Stomach smooth muscle (tissue), 2 donors: ENCODE measurements at regions not wholly inside any gene's neighbourhood (a gene's known extent, or its start where the extent isn't known, plus 50 kb on each side); places are given as distances from the start of the nearest gene placed in this dataset.
A peak's percentile ranks its signal among the peaks of the same experiment; 100 is the strongest.

Experiments
- H3K27ac ChIP-seq: one replicate; pipeline ENCODE4 v1.7.0; 2013; ENCODE audit warnings: mild to moderate bottlenecking, low read length, inconsistent platforms
- H3K27me3 ChIP-seq, 2 donors: one replicate each; pipeline ENCODE4 v1.7.0; 2013; ENCODE audit warnings: low read length in 2 of 2; ENCODE audit not compliant: insufficient read depth in 2 of 2, control insufficient read depth in 1 of 2
- H3K36me3 ChIP-seq, 2 donors: one replicate each; pipeline ENCODE4 v1.7.0; 2013; ENCODE audit warnings: low read length in 2 of 2; ENCODE audit not compliant: control insufficient read depth in 2 of 2, insufficient read depth in 2 of 2
- H3K4me1 ChIP-seq: one replicate; pipeline ENCODE4 v1.7.0; 2013; ENCODE audit warnings: low read length; ENCODE audit not compliant: control insufficient read depth, insufficient read depth
- H3K4me3 ChIP-seq, 2 donors: one replicate each; pipeline ENCODE4 v1.7.0; 2013; ENCODE audit warnings: low read length in 2 of 2
- H3K9ac ChIP-seq, 2 donors: one replicate each; pipeline ENCODE4 v1.7.0; 2013; ENCODE audit warnings: low read length in 2 of 2, mild to moderate bottlenecking in 1 of 2
- H3K9me3 ChIP-seq, 2 donors: one replicate each; pipeline ENCODE4 v1.7.0; 2013; ENCODE audit warnings: low read length in 2 of 2; ENCODE audit not compliant: control insufficient read depth in 2 of 2
- donor health status: healthy.
- donor health status: Pancreatic carcinoma.

DNA sequence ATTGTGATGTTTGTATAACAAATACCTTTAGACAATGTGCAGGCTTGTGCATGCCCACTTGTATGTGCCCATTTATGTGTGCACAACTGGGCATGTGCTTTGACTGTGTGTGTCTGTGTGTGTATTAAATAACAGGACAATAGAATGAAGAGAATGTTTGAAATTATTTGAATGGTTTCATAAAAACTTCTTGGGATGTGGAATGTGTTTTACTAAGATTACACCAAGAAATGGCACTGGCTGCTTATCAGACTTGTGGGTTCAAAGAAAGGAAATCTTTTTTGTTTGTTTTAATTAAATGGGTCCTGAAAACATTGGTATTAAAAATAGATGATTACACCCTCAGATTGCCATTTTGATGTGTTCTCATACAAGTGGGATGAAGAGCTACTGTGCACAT lies 191.6 kb upstream of the CCN2 start:
- H3K9ac ChIP-seq = no peak overlapping the region
- no peak overlapping the region for H3K4me3 ChIP-seq
- H3K27me3 ChIP-seq = no peaks in the 10 kb centered on the region
- H3K9me3 ChIP-seq = no peaks in the 10 kb centered on the region
- no peaks in the 10 kb centered on the region for H3K4me1 ChIP-seq
- no peaks in the 10 kb centered on the region for H3K36me3 ChIP-seq
- no peak overlapping the region for H3K27ac ChIP-seq

DNA sequence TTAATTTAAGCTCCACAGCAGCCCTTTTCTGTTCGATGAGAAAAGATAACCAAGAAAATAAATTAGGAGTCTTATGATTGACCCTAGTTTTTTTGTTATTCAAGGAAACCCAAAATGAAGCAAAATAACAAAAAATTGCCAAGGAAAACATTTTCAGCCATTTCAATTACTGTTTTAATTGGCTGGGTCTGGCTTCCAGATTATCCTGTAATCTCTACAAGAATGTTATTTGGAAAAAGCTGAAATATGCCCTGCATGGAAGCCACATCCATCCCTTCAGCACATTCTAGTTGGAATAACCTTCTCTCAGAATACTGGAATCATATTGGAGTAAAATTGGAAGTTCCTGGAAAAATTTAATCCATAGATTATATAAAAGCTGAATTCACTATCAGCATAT lies 191.1 kb upstream of the CCN2 start:
- Histone ChIP-seq H3K9me3 (no peaks in the 10 kb centered on the region), H3K4me1 (no peaks in the 10 kb centered on the region), H3K27ac (no peak overlapping the region), H3K4me3 (no peak overlapping the region), H3K9ac (no peak overlapping the region), H3K36me3 (no peaks in the 10 kb centered on the region), H3K27me3 (no peaks in the 10 kb centered on the region)

DNA sequence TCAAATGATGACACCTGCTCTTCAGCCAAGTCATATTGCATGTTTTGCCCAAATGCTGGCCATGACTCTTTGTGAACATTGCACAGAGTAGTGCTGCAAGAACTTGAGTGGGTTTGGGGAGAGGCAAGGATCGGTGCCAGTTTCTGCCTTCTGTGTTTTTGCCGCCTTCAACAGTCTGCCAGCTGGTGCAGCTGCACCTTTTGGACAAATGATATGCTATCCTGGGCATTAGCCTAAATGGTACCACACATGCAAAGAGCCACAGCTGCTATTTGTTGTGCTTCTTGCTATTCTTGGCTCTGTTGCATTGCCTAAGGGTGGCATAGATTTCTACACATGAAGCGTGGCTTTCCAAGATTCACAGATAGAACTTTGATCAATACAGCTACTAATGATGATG lies 189.0 kb upstream of the CCN2 start:
- no peak overlapping the region for H3K4me3 ChIP-seq
- no peaks in the 10 kb centered on the region for H3K36me3 ChIP-seq
- no peaks in the 10 kb centered on the region for H3K9me3 ChIP-seq
- H3K27ac ChIP-seq = no peak overlapping the region
- H3K4me1 ChIP-seq = no peaks in the 10 kb centered on the region
- no peaks in the 10 kb centered on the region for H3K27me3 ChIP-seq
- no peak overlapping the region for H3K9ac ChIP-seq

DNA sequence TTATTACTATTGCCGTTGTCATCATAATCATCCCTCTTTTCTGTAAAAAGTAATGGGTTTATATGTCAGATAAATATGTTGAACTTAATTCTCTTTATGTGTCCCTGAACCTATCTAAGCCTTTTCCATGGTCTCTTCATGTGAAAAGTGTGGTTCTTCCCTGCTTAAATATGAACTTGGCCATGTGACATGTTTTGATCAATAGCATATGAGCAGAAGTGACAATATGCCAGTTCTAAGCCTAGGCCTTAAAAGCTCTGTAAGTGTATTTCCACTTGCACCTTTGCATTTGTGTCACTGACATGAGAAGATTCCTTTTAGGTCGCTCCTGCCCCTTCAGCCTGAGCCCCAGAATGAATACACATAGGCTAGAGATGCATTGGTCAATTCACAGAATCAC lies 188.4 kb upstream of the CCN2 start:
- Histone ChIP-seq H3K4me1 (no peaks in the 10 kb centered on the region), H3K9me3 (no peaks in the 10 kb centered on the region), H3K36me3 (no peaks in the 10 kb centered on the region), H3K9ac (no peak overlapping the region), H3K27ac (no peak overlapping the region), H3K4me3 (no peak overlapping the region), H3K27me3 (no peaks in the 10 kb centered on the region)

DNA sequence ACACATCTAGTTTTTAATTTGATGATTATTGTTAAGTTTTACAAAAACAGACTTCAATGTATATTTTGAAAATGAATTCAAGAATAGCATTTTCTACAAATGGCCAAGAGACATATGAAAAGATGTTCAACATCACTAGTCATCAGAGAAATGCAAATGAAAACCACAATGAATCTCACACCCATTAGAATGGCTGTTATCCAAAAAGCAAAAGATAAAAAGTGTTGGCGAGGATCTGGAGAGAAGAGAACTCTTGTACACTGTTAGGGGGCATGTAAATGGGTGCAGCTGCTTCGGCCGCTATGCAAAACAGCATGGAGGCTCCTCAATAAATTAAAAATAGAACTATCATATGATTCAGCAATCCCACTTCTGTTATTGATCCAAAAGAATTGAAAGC lies 185.8 kb upstream of the CCN2 start:
- Histone ChIP-seq H3K27ac (no peak overlapping the region), H3K36me3 (no peaks in the 10 kb centered on the region), H3K9me3 (no peaks in the 10 kb centered on the region), H3K27me3 (no peaks in the 10 kb centered on the region), H3K4me1 (peaks cover 8% of the 10 kb centered on the region), H3K9ac (no peak overlapping the region), H3K4me3 (no peak overlapping the region)

DNA sequence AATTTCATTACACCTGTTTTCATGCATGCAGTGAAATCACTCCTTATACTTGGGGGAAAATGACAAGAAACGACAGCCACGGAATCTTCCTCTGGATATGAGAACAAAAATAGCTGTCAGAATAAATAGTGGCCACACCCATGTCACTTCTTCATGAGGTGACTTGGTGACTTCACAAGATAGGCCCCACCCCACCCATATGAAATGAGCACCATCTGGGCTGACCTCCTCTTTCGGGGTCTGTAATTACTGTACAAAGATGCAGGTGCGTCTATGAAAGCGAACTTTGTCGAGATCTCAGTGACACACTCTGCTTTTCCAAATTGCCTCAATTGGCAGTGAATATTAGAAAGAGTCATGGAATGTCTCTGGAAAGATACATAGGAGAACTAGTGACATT lies 184.2 kb upstream of the CCN2 start:
- Histone ChIP-seq H3K36me3 (no peaks in the 10 kb centered on the region), H3K27ac (no peak overlapping the region), H3K27me3 (no peaks in the 10 kb centered on the region), H3K4me1 (peaks cover 24% of the 10 kb centered on the region), H3K9ac (no peak overlapping the region), H3K4me3 (no peak overlapping the region), H3K9me3 (no peaks in the 10 kb centered on the region)

DNA sequence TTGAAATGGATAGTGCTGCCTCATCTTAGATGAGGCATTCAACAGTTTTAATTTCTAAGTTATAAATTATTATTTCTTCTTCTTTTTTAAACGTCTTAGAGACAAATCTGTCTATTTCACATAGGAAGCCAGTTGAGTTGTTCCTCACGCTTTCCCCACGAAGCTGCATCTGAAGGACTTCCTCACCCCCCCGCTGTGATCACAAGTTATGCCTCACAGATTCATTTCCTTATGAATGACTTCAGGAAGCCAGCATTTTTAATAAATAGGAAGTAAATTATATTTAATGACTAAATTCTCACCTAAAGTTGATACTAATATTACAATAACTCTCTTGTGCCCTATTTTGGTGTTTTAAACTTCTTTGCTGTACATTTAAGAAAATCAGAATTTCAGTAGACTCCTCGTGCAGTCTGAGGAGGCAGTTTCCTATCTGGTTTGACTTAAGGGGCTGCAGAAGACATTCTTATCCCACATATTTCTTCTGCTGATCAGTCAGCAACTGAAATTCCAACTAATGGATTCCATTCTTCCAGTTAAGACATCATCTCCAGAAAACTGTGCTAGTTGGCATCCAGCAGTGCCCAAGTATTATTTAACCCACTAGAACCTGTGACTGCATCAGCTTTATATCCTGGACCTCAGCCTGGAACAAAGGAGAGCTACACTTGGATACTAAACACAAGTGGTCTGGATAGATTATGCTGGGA lies 182.7 kb upstream of the CCN2 start:
- H3K36me3 ChIP-seq = no peaks in the 10 kb centered on the region

DNA sequence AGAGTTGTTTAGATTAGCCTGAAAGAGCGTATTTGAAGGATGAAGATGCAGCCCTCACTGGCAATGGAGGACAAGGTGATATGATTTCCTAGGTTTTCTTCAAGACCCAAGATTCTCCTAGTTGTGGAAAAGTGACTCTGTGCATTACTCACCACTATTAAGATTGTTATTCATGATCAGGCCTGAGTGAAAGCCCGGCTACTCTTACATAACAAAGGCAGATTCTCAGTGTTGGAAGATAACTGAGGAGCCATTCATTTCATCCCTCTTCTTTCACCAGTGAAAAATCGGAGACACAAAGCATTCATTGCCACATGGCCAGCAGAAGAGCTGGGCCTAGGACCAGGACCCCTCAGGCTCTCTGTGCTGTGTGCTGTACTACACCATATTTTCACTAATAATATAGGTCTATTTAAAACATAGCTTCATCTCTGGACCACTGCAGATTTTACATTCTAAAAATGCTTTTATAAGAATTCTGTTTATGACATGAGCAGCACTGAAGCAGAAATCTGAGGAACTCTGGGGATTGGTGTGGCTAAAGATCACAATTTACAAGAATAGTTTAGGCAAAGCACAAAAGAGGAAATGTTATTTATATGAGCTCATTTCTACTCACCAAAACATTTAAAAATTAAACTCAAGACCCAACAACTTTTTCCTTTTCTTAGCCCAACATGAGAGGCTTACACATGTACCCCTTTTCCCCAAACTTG lies 181.9 kb upstream of the CCN2 start:
- Histone ChIP-seq H3K9me3 (no peaks in the 10 kb centered on the region), H3K4me3 (no peak overlapping the region), H3K9ac (peak overlapping the region in 1 of 2 donors; percentile 7), H3K36me3 (no peaks in the 10 kb centered on the region), H3K4me1 (peaks cover 25% of the 10 kb centered on the region), H3K27me3 (no peaks in the 10 kb centered on the region), H3K27ac (peak overlapping the region; percentile 89)

More for the DNA sequence above, 182.7 kb upstream of the CCN2 start:
- H3K9ac ChIP-seq = no peak overlapping the region
- H3K9me3 ChIP-seq = no peaks in the 10 kb centered on the region
- H3K27ac ChIP-seq = peak overlapping the region; percentile 89
- no peaks in the 10 kb centered on the region for H3K27me3 ChIP-seq
- no peak overlapping the region for H3K4me3 ChIP-seq
- peaks cover 25% of the 10 kb centered on the region for H3K4me1 ChIP-seq

DNA sequence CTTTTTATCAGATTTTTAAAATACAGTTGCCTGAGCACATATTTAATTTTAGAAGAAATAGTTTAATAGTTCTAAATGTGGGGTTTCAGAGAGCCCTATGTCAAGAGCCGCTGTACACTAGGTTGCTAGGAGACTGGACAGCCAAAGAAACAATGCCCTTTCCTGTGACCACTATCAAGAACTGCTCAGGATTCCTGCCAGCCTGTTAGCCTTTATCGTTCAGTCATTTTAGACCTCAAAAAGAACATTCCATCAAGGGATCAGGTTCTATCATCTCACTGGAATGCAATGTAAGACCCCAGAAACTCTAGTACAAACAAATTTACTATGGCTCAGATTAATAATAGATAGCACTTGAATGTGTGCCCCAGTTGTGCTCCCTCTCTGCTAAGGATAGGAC lies 181.2 kb upstream of the CCN2 start:
- H3K4me3 ChIP-seq = no peak overlapping the region
- H3K36me3 ChIP-seq = no peaks in the 10 kb centered on the region
- peaks cover 25% of the 10 kb centered on the region for H3K4me1 ChIP-seq
- no peaks in the 10 kb centered on the region for H3K27me3 ChIP-seq
- peak overlapping the region; percentile 89 for H3K27ac ChIP-seq
- H3K9ac ChIP-seq = no peak overlapping the region
- H3K9me3 ChIP-seq = no peaks in the 10 kb centered on the region

DNA sequence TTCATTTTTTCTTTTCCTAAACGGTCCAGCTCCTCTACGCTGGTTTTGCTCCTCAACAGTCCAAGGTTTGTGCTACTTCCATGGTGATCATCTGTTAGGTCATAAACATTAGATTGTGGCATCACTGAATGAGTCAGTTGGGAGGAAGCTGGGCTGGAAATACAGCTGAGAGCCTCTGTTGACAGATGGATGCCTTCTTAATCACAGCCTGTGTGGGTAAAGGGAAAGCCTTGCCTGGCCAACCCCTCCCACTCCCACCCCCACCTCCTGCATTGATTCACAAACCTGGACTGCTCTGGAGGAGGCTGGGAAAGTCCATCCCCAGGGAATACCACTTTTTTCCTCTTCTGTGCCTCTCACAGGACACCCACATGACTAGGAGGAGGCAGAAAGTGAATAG lies 180.6 kb upstream of the CCN2 start:
- H3K27ac ChIP-seq = peak overlapping the region; percentile 89
- H3K9ac ChIP-seq = no peak overlapping the region
- no peaks in the 10 kb centered on the region for H3K36me3 ChIP-seq
- peaks cover 25% of the 10 kb centered on the region for H3K4me1 ChIP-seq
- no peaks in the 10 kb centered on the region for H3K27me3 ChIP-seq
- H3K9me3 ChIP-seq = no peaks in the 10 kb centered on the region
- H3K4me3 ChIP-seq = peak overlapping the region; percentile 25 to 47

DNA sequence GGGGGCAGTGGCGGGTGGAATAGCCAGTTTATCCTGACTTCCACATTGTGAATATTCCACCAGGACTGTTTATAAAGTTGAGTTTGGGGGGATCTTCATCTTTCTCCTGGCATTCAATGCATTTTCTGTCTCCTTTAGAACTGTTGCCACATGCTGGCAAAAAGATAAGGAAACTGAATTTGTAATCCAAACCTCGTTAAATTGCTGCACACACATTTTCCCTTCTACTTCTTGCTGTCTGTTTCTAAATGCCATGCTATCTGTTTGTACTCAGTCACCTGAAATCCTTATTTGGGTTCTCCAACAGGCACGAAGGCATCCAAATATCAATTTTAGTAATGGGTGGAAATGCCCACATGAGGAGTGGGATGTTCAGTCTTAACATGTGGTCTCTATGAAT lies 180.2 kb upstream of the CCN2 start:
- no peaks in the 10 kb centered on the region for H3K27me3 ChIP-seq
- peak overlapping the region; percentile 50 to 72 for H3K9ac ChIP-seq
- peak overlapping the region; percentile 25 to 47 for H3K4me3 ChIP-seq
- H3K9me3 ChIP-seq = no peaks in the 10 kb centered on the region
- peaks cover 25% of the 10 kb centered on the region for H3K4me1 ChIP-seq
- H3K36me3 ChIP-seq = no peaks in the 10 kb centered on the region
- peak overlapping the region; percentile 89 for H3K27ac ChIP-seq
